Renal cortical epithelial cell (primary cell): ENCODE measurements at regions not wholly inside any gene's neighbourhood (a gene's known extent, or its start where the extent isn't known, plus 50 kb on each side); places are given as distances from the start of the nearest gene placed in this dataset.
"Not testable (repeated sequence)": the region's sequence is repeated elsewhere in the genome, so short reads cannot be mapped to it uniquely, and the experiment has no call there.

ENCODE experiments used
- DNase-seq: peaks from one replicate; pipeline ENCODE4 v3.0.0-alpha.2; 2011; ENCODE audit warnings: low read depth

DNA sequence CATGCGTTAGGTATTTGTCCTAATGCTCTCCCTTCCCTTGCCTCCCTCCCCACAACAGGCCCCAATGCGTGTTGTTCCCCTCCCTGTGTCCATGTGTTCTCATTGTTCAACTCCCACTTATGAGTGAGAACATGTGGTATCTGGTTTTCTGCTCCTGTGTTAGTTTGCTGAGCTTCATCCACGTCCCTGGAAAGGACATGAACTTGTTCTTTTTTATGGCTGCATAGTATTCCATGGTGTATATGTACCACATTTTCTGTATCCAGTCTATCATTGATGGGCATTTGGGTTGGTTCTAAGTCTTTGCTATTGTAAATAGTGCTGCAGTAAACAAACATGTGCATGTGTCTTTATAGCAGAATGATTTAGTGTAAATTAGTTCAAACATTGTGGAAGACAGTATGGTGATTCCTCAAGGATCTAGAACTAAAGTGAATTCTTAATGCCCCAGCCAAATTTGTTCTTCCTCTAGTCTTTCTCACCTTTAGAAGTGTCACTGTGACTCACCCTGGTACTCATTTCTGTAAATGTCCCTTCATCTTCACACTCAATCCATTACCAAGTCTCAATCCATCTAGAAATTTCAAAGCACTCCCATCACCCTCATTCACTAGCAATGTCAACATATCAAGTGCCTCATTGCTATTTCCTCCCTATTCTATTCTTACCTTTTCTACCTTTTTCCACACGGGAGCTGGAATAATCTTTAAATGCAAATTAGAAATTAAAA is 123.9 kb downstream of the MREG start:
- DNase-seq, result not testable (repeated sequence)

DNA sequence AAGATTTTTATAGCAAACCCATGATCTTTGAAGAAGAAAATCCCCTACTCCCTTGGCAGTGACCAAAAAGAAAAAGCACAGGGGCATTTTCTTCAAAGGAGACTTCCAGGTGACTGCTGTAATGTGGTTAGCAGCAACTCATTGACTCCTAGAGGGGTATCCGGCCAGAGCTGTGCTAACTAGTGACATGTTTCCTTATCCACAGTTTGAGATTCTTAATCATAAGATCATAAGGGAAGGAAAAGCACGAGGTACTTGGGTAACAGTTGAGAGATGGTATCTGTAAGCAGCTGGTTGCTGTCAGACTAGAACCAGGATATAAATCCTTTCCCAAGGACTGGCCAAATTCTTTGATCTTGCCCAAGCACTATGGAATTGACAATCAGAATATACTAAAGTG is 124.7 kb downstream of the MREG start:
- no peak for DNase-seq

DNA sequence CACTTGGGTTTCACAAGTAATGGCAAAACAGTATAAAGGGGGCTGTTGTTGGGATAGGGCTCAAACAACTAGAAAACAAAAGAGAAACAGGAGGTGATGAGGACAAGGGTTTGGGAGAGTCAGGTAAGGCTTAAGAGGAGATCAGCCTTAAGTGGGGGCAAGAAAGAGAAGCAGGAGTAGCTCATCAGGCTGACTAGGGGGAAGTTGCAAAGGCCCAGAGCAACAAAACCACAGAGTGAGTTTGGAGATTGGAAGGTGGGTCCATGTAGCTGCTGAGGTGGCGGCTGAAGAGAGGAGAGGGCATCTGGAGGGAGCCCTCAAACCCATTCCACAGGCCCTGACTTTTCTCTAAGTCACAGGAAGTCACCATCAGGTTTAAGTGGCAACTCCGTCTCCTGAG is 126.0 kb downstream of the MREG start:
- no peak for DNase-seq

DNA sequence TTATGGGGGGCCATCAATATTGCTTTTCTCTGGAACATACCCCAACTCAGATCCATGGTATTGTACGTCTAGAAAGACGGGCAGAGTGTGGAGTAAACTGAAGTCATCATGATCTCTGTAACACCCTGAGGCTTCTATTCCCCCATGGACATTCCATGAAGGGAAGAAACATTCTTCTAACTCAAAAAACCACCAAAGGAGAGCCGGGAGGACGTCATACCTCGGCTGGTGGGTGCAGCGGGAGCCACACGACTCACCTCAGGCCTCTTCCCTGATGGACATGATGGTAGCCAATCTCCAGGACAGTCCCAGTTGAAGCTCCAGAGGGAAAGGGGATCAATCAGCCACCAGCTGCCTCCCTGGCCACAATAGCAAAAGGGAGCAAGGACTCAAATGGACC is 127.3 kb downstream of the MREG start:
- no peak for DNase-seq

DNA sequence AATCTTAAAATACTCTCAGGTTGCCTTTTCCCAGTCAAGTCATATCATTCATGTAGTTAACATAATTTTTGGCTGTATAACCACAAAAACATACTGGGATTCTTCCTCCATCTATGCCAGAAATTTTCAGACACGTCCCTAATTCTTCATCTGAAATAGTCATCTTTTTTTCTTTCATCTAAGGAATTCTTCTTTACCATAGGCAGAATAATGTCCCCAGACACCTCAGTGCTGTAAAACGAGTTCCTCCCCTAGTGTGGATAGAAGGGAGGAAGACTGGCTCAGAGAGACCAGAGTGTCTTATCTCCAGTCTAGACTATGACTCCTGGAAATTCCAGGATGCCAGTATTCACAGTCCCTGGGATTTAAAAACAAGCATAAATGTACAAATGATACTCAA is 127.8 kb downstream of the MREG start:
- DNase-seq, result no peak

DNA sequence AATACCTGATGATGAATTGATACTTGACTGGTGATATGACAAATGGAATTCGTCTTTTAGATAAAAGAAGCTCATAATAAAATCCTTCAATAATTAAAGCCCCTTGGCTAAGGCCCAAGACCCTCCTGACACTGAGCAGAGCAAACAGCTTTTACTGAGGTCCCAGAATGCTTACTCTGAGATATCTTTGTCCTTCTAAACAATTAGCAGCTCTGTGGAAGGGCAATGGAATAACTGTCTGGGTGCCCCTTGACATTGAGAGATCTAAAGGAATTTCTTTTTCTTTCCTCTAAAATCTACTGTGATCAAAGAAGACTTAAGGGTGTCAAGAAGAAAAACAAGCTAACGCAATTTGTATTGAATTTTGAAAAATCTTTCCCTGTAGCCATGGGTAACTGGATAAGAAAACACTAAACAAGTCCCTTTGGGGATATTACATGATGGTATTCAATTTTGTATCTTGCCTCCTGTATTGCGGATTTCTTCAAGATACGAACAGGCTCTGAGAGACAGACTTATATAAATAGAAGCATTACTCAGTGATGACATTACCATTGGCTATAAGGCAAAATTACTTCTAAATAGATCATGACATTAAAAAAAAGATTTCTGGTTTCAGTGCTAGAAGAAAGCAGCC is 128.8 kb downstream of the MREG start:
- no peak for DNase-seq

DNA sequence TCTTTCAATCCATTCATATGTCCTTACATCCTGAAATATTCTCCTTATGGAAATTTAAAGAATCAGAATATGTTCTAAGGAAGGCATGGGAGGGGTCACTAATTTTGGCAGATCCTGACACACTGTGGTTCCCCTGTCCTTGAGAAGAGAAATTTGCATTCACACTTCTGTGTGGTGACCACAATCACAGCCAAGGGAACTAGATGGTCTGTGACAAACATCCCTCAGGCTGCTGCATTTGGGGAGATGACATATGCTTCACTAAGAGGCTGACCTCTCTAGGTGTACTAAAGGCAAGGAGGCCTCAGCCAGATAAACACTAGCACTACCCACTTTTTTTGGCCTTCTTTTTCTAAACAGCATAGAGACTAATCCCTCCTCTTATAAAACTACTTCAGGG is 129.6 kb downstream of the MREG start:
- no peak for DNase-seq

DNA sequence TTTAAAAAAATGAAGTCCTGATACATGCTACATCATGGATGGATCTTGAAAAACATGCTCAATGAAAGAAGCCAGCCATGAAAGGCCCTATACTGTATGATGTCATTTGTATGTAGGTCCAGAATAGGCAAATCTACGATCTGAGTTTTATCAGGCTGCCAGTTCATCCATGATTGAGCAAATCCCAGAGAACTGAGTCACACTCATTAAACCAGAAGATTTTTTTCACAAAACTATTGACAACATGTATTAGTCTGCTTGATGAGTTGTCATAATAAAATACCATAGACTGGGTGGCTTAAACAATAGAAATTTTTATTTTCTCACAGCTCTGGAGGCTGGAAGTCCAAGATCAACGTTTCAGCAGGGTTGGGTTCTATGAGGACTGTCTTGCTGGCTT is 130.7 kb downstream of the MREG start:
- peak; percentile 53 for DNase-seq

DNA sequence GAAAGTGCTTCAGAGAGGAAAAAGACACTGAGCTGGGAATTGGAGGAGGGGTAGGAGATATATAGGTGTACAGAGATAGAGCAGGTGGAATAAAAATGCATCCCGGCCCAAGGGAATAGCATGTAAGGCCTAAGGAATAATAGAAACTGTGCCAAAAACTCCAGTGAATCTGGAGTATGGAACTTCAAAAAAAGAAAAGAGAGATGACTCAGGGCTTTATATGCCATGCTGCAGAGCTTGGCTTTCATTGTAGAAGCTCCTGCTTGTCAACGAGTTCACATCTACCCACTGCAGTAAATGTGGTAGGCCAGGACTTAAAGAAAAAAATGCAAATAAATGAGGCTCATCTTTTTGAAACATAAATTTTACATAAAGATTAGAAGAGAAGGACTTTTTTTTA is 131.8 kb downstream of the MREG start:
- no peak for DNase-seq

DNA sequence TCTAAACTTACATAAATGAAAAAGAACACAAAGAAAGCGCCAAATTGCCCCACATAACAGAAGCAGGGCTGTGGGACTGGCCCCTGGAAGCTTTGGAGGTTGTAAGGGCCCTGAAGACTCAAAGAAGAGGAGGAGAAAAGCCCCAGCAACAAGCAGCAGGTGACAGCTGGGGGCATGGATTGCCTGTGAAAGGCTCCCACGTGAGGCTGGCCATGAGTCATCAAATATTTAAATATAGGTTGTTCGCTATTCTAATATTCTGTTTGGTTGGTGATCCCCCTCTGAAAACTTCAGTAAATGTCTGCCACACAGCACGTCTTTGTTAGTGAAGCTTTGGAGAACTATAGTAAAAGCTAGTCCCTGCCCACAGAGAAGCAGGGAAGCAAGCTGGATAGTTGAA is 132.4 kb downstream of the MREG start:
- no peak for DNase-seq

DNA sequence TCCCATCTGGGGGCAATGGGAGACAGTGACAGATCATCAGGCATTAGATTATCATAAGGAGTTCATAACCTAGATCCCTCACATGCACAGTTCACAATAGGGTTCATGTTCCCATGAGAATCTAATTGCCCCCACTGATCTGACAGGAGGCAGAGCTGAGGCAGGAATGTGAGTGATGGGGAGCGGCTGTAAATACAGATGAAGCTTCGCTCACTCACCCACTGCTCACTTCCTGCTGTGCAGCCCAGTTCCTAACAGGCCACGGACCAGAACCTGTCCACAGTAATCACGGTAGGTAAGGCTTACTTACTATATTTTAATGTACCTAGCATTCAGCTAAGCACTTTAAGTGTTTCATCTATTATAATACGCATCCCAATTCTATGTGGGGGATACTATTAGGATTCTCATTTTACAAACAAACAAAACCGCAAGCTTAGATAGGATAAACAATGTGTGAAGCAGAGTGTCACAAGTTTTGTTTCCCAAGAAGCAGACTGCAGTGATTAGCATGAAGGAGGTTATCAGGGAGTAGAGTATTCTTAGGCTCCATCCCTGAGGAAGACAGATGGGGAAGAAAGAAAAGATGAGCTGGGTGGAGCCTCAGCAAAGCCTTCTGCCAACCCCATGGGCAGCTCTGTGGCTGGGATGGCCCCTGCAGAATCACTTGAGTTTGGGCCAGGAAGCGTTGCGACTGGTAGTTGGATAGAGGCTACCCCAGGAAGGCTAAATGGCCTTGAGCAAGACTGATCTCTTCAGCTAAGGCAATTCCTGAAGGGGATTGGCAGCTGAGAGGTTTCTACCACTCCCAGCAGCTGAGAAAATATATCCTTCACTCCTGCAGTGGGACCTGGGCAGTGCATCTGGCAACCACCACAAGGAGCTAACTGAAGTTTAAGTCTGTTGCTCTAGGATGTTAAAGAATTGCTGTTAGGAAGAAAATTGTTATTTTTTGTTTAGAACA is 133.1 kb downstream of the MREG start:
- DNase-seq, result no peak

DNA sequence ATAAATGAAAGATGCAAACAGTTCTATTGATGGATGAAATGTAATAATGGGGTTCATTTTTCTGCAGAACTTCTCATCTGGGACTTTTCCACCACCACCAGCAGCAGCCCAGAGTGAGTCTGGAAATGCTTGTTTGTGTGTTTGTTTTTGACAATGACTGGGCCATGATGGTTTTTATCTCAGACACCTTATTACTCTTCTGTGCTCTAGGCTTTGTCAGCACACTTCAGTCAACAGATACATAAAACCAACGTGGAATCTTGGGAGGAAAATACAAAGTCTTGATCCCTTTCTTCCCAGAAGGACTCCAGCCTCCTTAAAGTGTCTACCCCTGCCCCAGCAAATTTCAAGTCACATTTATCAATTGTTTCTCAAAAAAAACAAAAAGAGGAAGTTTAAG is 134.0 kb downstream of the MREG start:
- DNase-seq, result no peak

DNA sequence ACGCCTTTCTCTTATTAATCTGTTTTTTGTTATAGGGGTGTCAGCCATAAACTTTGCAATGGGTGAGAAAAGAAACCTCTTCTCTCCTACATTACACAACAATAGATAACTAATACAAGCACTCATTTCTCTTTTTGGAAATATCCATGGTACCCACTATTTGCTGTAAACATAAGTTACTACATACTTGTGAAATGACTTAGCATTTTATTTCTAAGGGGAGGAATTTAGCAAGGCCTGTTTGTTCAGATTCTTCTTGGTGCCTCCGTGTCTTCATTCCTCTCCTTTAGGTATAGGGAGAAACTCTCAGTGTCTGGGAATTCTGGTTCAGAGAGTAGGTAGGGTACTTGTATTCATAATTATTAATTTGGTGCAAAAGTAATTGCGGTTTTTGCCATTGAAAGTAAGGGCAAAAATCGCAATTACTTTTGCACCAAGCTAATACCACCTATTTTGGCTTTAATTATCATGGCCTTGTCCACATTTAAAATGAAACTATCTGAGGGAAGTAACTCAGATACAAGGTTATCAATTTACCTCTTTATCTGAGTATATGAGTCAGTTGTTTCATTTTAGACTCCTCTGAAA is 134.8 kb downstream of the MREG start:
- DNase-seq, result peak; percentile 16

DNA sequence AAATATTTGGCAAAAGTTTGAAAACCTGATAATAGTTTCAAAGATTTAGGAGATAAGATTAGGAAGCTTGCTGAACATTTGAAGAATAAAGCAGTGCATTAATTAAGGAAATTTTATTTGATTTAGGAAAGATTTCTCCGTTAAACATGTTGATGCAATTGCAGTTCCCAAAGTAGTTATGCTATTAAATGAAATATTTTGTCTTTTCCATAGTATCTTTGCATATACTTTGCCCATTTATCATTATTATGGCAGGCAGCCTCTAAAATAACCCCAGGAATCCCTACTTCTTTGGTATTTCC is 136.5 kb downstream of the MREG start:
- DNase-seq, result no peak

DNA sequence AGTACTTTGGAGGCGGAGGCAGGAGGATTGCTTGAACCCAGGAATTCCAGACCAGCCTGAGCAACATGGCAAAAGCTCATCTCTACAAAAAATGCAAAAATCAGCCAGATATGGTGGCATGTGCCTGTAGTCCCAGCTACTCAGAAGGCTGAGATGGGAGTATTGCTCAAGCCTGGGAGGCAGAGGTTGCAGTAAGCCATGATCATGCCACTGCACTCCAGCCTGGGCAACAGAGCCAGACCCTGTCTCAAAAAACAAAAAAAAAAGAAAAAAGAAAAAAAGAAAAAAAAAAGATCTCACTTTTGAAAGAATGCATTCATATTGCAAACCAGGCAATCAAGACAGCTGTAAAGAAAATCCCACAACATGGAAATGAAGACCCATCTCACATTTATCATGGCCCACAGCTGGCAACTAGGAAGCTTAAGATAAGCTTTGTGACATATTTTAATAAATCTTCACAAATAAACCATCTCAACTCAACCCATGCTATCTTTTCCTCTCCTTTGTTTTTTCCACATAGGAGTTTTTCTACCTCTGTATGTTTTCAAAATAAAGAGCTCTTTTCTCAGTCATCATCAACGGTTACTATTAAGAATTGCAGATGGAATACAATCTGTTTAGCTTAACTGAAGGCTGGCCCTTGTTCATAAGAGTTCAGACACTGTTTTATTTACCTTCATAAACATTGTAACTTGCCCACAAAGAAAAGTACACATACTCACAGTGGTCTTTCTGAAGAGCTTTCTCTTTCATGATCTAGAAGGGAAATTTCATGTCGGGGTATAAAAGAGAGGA is 137.0 kb downstream of the MREG start:
- no peak for DNase-seq

DNA sequence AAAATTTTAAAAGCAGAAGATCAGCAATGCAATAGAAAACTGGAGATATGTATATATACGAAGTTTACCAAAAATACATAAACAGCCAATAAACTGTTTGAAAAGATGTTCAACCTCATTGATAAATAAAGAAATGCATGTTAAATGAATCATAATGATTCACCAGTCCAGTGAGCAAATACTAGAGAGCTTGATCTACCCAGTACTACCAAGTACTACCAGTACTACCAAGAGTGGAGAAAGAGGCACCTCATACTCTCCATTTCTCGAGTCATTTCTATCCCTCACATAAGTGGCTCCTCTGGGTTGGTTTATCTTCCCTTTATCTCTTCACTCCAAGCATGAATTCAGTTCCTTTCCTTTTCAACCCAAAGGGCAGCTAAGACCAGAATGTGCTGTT is 138.9 kb downstream of the MREG start:
- peak; percentile 22 for DNase-seq

DNA sequence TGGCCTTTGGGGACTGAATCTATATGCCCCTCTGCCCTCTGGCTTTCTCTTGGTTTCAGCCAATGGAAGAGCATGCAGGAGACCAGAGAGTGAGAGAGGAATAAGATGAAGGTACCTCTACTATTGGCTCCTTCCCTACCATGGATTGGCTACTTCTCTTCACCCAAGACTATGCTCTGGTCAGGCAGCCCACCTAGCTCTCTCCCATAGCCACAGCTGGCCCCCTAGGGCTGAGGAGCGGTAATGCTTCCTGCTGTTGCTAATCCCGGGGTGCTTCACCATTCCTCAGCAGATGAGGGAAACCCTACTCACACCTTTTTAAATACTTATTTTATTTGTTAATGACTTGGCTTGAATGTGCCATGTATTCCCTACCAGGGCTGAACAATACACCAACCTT is 142.4 kb downstream of the MREG start:
- no peak for DNase-seq

DNA sequence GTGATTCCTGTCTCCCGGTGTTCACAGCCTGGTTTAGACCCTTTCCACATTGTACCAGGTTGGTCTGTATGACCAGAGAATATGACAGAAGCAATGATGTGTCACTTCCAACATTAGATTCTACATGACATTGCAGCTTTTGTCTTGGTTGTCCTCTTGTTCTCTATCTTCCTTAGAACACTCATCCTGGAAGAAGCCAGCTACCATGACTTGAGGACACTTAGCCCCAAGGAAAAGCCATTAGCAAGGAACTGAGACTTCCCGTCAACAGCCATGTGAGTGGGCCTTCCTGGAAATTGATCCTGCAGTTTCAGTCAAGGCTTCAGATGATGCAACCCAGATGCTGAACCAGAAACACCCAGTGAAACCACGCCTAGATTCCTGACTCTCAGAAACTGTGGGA is 143.3 kb downstream of the MREG start:
- DNase-seq, result peak; percentile 86

DNA sequence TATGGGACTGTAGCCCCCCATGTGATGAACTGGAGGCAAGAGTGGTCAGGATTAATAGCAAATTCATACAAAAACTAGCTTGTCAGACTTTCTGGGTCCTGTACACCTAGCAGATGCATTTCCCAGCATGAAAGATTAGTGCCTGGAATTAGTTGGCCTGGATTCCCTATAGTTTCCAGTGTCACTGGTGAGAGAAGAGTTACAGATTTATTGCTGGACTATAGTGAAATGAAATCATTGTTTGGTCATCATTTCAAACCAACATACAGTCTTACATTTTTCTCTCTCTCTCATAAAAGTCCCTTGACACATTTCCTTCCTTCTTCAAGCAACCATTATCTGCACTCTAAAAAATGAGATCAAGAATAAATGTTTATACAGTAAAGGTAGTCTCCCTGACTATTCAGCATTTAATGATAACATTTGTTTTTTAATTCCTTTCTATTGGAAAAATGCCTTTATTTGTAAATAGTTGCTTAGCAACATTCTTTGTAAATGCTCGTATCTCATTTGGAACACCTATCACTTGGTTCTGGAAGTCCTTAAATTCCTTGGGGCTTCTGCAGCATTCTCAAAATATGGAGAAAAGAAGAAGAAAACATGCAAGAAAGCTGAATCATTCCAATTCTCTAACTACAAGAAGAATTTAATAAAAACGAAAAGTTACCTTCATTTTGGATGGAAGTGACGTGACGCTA is 144.4 kb downstream of the MREG start:
- DNase-seq, result no peak

DNA sequence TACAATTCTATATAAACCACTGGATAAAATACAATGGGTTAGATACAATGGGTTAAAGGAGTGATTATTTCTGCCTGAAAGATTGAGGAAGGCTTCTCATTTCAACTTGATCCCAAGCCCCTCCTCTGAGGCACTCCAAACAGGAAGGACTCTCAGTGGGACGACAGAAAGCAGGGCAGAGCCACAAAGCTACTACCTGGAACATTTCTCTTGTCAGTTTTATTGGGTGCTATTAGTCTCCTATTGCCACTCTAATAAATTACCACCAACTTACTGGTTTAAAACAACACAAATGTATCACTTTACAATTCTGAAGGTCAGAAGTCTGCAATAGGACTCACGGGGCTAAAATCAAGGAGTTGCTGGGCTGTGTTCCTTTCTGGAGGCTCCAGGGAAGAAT is 146.7 kb downstream of the MREG start:
- DNase-seq, result no peak

DNA sequence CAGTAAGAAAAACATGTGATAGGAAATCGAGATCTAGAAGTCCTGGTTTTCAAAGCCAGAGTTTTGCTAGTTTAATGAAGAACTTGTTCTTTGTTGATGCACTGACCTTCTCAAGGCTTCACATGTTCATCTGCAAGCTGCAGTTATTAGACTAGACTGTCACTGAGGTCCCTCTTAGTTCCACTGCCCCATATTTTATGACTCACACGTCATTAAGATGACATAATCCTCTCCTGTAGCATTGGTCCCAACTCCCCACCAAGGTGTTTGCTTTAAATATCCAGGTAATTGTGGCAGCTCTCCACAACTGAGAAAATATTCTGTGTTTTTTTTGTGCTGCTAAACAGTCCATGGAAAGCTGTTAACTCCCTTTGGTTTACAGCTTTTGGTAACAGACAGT is 149.7 kb downstream of the MREG start:
- DNase-seq, result no peak
